ENCODE measurements at regions not wholly inside any gene's neighbourhood (a gene's known extent, or its start where the extent isn't known, plus 50 kb on each side); places are given as distances from the start of the nearest gene placed in this dataset.

DNA sequence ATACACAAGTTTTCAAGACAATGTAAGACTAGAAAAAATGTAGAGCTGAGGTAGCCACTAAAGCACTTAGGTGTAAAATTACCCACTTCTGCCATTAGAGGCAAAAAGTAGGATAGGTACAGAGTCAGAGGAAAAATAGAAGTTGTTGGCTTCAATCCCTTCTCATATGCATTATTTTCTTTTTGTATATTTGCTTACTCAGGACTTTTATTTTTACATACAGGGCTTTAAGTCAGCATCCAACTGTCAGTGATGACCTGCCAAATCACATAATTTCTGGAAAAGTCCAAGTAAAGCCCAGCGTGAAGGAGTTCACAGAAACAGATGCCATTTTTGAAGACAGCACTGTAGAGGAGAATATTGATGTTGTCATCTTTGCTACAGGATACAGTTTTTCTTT is 211.0 kb upstream of the POGK start:
- CTCF ChIA-PET: no interaction called here
- Histone ChIP-seq H3K4me3 (ENCODE audit: low read depth, low read length) (no peak overlapping the region), H3K36me3 (ENCODE audit: control insufficient read depth in 2 of 2, insufficient read depth in 1 of 2, low read length in 2 of 2) (no peaks in the 10 kb centered on the region), H3K27ac (ENCODE audit: extremely low read depth, low read depth, low read length) (no peak overlapping the region), H3K9me3 (ENCODE audit: control insufficient read depth, insufficient read depth, low read depth, low read length) (no peaks in the 10 kb centered on the region), H3K4me1 (ENCODE audit: control insufficient read depth, insufficient read depth, low read length) (no peaks in the 10 kb centered on the region)
- no peak for TF ChIP-seq SALL2 (tag by site-specific recombination; IDR thresholded peaks at IDR 0.05; ENCODE audit: borderline replicate concordance)
- TF ChIP-seq ZNF202 (tag by site-specific recombination; IDR thresholded peaks at IDR 0.05; ENCODE audit: borderline replicate concordance): no peak
- no peak for TF ChIP-seq ZNF404 (tag by site-specific recombination; IDR thresholded peaks at IDR 0.05)
- no peak for TF ChIP-seq ZNF114 (tag by site-specific recombination; IDR thresholded peaks at IDR 0.05)
- TF ChIP-seq, protein P1, sequence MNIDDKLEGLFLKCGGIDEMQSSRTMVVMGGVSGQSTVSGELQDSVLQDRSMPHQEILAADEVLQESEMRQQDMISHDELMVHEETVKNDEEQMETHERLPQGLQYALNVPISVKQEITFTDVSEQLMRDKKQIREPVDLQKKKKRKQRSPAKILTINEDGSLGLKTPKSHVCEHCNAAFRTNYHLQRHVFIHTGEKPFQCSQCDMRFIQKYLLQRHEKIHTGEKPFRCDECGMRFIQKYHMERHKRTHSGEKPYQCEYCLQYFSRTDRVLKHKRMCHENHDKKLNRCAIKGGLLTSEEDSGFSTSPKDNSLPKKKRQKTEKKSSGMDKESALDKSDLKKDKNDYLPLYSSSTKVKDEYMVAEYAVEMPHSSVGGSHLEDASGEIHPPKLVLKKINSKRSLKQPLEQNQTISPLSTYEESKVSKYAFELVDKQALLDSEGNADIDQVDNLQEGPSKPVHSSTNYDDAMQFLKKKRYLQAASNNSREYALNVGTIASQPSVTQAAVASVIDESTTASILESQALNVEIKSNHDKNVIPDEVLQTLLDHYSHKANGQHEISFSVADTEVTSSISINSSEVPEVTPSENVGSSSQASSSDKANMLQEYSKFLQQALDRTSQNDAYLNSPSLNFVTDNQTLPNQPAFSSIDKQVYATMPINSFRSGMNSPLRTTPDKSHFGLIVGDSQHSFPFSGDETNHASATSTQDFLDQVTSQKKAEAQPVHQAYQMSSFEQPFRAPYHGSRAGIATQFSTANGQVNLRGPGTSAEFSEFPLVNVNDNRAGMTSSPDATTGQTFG (tag by site-specific recombination; IDR thresholded peaks at IDR 0.05; ENCODE audit: borderline replicate concordance): no peak
- TF ChIP-seq, protein P2, sequence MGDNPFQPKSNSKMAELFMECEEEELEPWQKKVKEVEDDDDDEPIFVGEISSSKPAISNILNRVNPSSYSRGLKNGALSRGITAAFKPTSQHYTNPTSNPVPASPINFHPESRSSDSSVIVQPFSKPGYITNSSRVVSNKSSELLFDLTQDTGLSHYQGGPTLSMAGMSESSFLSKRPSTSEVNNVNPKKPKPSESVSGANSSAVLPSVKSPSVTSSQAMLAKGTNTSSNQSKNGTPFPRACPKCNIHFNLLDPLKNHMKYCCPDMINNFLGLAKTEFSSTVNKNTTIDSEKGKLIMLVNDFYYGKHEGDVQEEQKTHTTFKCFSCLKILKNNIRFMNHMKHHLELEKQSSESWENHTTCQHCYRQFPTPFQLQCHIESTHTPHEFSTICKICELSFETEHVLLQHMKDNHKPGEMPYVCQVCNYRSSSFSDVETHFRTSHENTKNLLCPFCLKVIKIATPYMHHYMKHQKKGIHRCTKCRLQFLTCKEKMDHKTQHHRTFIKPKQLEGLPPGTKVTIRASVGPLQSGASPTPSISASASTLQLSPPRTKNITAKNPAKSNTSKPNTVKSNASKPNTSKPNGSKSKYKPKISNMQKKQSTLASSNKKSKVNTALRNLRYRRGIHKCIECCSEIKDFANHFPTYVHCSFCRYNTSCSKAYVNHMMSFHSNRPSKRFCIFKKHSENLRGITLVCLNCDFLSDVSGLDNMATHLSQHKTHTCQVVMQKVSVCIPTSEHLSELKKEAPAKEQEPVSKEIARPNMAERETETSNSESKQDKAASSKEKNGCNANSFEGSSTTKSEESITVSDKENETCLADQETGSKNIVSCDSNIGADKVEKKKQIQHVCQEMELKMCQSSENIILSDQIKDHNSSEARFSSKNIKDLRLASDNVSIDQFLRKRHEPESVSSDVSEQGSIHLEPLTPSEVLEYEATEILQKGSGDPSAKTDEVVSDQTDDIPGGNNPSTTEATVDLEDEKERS (tag by site-specific recombination; IDR thresholded peaks at IDR 0.05): no peak
- no peak for TF ChIP-seq HOXA7 (CRISPR knock-in tag; IDR thresholded peaks at IDR 0.05; ENCODE audit: borderline replicate concordance)
- no peak for TF ChIP-seq ZNF837 (tag by site-specific recombination; IDR thresholded peaks at IDR 0.05)
- no peak for TF ChIP-seq ZNF302 (tag by site-specific recombination; IDR thresholded peaks at IDR 0.05; ENCODE audit: low read depth)
- TF ChIP-seq ZIC2 (tag by site-specific recombination; IDR thresholded peaks at IDR 0.05): no peak
- TF ChIP-seq ZNF416 (tag by site-specific recombination; IDR thresholded peaks at IDR 0.05): no peak
- TF ChIP-seq ZNF324 (tag by site-specific recombination; IDR thresholded peaks at IDR 0.05): no peak
- TF ChIP-seq ZNF341 (tag by site-specific recombination; IDR thresholded peaks at IDR 0.05; ENCODE audit: low read depth): no peak
- TF ChIP-seq ZNF155 (tag by site-specific recombination; IDR thresholded peaks at IDR 0.05): no peak
- TF ChIP-seq, protein P3, sequence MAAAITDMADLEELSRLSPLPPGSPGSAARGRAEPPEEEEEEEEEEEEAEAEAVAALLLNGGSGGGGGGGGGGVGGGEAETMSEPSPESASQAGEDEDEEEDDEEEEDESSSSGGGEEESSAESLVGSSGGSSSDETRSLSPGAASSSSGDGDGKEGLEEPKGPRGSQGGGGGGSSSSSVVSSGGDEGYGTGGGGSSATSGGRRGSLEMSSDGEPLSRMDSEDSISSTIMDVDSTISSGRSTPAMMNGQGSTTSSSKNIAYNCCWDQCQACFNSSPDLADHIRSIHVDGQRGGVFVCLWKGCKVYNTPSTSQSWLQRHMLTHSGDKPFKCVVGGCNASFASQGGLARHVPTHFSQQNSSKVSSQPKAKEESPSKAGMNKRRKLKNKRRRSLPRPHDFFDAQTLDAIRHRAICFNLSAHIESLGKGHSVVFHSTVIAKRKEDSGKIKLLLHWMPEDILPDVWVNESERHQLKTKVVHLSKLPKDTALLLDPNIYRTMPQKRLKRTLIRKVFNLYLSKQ (tag by site-specific recombination; IDR thresholded peaks at IDR 0.05; ENCODE audit: borderline replicate concordance): no peak
- POLR2A ChIA-PET: no interaction called here

DNA sequence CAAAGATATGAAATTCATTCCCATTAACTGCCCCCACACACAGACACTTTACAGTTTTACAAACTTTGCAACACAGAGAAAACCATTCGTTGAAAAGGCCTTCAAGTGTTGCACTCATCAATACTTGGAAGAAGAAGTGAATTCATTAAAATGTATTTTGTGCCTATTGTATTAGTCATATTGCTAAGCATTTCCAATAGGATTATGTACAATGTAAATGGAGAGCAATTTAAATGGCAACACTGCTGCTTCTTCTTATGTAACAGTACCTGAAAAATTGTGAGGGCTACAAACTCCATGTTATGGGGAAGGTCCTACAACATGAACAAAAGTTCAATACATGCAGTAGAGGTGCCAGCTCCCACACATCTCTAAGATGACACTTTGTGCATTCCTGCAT is 209.3 kb upstream of the POGK start:
- no peak overlapping the region for H3K27ac ChIP-seq (ENCODE audit: extremely low read depth, low read depth, low read length)
- no peaks in the 10 kb centered on the region for H3K4me1 ChIP-seq (ENCODE audit: control insufficient read depth, insufficient read depth, low read length)
- POLR2A ChIA-PET: no interaction called here
- CTCF ChIA-PET: no interaction called here
- no peak overlapping the region for H3K4me3 ChIP-seq (ENCODE audit: low read depth, low read length)
- H3K36me3 ChIP-seq (ENCODE audit: control insufficient read depth in 2 of 2, insufficient read depth in 1 of 2, low read length in 2 of 2): no peaks in the 10 kb centered on the region
- no peaks in the 10 kb centered on the region for H3K9me3 ChIP-seq (ENCODE audit: control insufficient read depth, insufficient read depth, low read depth, low read length)
- TF ChIP-seq, protein P4, sequence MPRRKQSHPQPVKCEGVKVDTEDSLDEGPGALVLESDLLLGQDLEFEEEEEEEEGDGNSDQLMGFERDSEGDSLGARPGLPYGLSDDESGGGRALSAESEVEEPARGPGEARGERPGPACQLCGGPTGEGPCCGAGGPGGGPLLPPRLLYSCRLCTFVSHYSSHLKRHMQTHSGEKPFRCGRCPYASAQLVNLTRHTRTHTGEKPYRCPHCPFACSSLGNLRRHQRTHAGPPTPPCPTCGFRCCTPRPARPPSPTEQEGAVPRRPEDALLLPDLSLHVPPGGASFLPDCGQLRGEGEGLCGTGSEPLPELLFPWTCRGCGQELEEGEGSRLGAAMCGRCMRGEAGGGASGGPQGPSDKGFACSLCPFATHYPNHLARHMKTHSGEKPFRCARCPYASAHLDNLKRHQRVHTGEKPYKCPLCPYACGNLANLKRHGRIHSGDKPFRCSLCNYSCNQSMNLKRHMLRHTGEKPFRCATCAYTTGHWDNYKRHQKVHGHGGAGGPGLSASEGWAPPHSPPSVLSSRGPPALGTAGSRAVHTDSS (tag by site-specific recombination; IDR thresholded peaks at IDR 0.05): no peak
- TF ChIP-seq ZNF423 (tag by site-specific recombination; IDR thresholded peaks at IDR 0.05) (no peak), ZBTB17 (tag by site-specific recombination; IDR thresholded peaks at IDR 0.05) (no peak), ZNF426 (tag by site-specific recombination; IDR thresholded peaks at IDR 0.05) (no peak), ZNF416 (tag by site-specific recombination; IDR thresholded peaks at IDR 0.05) (no peak), ZNF776 (tag by site-specific recombination; IDR thresholded peaks at IDR 0.05; ENCODE audit: borderline replicate concordance) (no peak), PRDM1 (tag by site-specific recombination; IDR thresholded peaks at IDR 0.05) (no peak), ZNF830 (tag by site-specific recombination; IDR thresholded peaks at IDR 0.05; ENCODE audit: low read depth) (no peak), OSR2 (tag by site-specific recombination; IDR thresholded peaks at IDR 0.05) (no peak), ZNF16 (tag by site-specific recombination; IDR thresholded peaks at IDR 0.05; ENCODE audit: low read depth) (no peak), GLI4 (tag by site-specific recombination; IDR thresholded peaks at IDR 0.05) (no peak), FEZF1 (tag by site-specific recombination; IDR thresholded peaks at IDR 0.05) (no peak)
- TF ChIP-seq, protein P5, sequence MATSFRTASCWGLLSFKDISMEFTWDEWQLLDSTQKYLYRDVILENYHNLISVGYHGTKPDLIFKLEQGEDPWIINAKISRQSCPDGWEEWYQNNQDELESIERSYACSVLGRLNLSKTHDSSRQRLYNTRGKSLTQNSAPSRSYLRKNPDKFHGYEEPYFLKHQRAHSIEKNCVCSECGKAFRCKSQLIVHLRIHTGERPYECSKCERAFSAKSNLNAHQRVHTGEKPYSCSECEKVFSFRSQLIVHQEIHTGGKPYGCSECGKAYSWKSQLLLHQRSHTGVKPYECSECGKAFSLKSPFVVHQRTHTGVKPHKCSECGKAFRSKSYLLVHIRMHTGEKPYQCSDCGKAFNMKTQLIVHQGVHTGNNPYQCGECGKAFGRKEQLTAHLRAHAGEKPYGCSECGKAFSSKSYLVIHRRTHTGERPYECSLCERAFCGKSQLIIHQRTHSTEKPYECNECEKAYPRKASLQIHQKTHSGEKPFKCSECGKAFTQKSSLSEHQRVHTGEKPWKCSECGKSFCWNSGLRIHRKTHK (tag by site-specific recombination; IDR thresholded peaks at IDR 0.05): no peak
